H1 (cell line): ENCODE measurements at regions not wholly inside any gene's neighbourhood (a gene's known extent, or its start where the extent isn't known, plus 50 kb on each side); places are given as distances from the start of the nearest gene placed in this dataset.

Experiments
- CTCF ChIA-PET: fragments of 300-600 bp; sonication (Branson Sonifier 250); formaldehyde crosslinking; loops from one replicate; lab custom pipeline; 2021; ENCODE audit not compliant: partially characterized antibody; lab: Charles Lee
- POLR2A ChIA-PET: fragments of 300-600 bp; sonication (Branson Sonifier 250); formaldehyde crosslinking; loops from one replicate; lab custom pipeline; 2021; ENCODE audit warnings: inconsistent platforms; ENCODE audit not compliant: partially characterized antibody; lab: Charles Lee
- DNase-seq, 2 experiments: peaks; one replicate each; pipeline versions ENCODE4 v3.0.0 to v3.0.0-alpha.2; 2010 to 2022; ENCODE audit warnings: low spot score in 2 of 2, low read depth in 1 of 2, mixed read lengths in 1 of 2
- FAIRE-seq: peaks from 2 replicates; lab custom pipeline; 2011; peaks lifted over from hg19 to GRCh38; lab: Jason Lieb, UNC
- H2AFZ ChIP-seq: 2 replicates; pipeline ENCODE4 v1.8.1; 2012; ENCODE audit warnings: low read length, inconsistent platforms
- H2AK5ac ChIP-seq: 2 replicates; pipeline ENCODE4 v1.6.1; 2013; ENCODE audit warnings: low read depth, low read length
- H2BK120ac ChIP-seq: replicated peaks from 2 replicates; pipeline ENCODE3; 2013; ENCODE audit warnings: low read depth, low read length, inconsistent platforms
- H2BK12ac ChIP-seq: 2 replicates; pipeline ENCODE4 v1.6.1; 2013; ENCODE audit warnings: low read depth, low read length
- H2BK15ac ChIP-seq: 2 replicates; pipeline ENCODE4 v1.6.1; 2013; ENCODE audit warnings: low read length
- H2BK20ac ChIP-seq: 2 replicates; pipeline ENCODE4 v1.6.1; 2013; ENCODE audit warnings: low read length
- H2BK5ac ChIP-seq: 2 replicates; pipeline ENCODE4 v1.6.1; 2013; ENCODE audit warnings: low read depth, low read length
- H3K14ac ChIP-seq: 2 replicates; pipeline ENCODE4 v1.6.1; 2013; ENCODE audit warnings: inconsistent platforms; ENCODE audit not compliant: insufficient read length
- H3K18ac ChIP-seq: 2 replicates; pipeline ENCODE4 v1.6.1; 2013; ENCODE audit warnings: low read length; ENCODE audit errors: extremely low read depth
- H3K23ac ChIP-seq: 2 replicates; pipeline ENCODE4 v1.6.1; 2013; ENCODE audit warnings: inconsistent platforms; ENCODE audit not compliant: insufficient read length
- H3K23me2 ChIP-seq: 2 replicates; pipeline ENCODE4 v1.6.1; 2013; ENCODE audit warnings: low read depth, low read length
- H3K27ac ChIP-seq: 2 replicates; pipeline ENCODE4 v1.6.1; 2011; ENCODE audit warnings: low read depth, low read length, inconsistent platforms
- H3K27me3 ChIP-seq, 4 experiments: replicated peaks in 1 of 4; 1 replicate in 1 of 4; 2 replicates in 3 of 4; pipeline versions ENCODE4 v1.6.1 to v1.8.1; 2011 to 2013; ENCODE audit warnings: low read length in 3 of 4, mild to moderate bottlenecking in 3 of 4, inconsistent platforms in 2 of 4, mixed read lengths in 2 of 4, moderate library complexity in 1 of 4; ENCODE audit not compliant: control insufficient read depth in 3 of 4, insufficient read depth in 3 of 4; ENCODE audit errors: extremely low read depth in 1 of 4
- H3K36me3 ChIP-seq, 4 experiments: 2 replicates each; pipeline versions ENCODE4 v1.6.1 to v1.8.1; 2011 to 2013; ENCODE audit warnings: mild to moderate bottlenecking in 4 of 4, low read length in 3 of 4, moderate library complexity in 2 of 4, control low read depth in 1 of 4, inconsistent platforms in 1 of 4; ENCODE audit not compliant: insufficient read depth in 4 of 4, control insufficient read depth in 2 of 4
- H3K4ac ChIP-seq: replicated peaks from 2 replicates; pipeline ENCODE3; 2013; ENCODE audit warnings: low read length, low read depth, mixed read lengths, inconsistent platforms; ENCODE audit not compliant: insufficient read length
- H3K4me1 ChIP-seq, 4 experiments: replicated peaks in 1 of 4; 1 replicate in 1 of 4; 2 replicates in 3 of 4; pipeline versions ENCODE4 v1.6.1 to v1.8.1; 2011 to 2013; ENCODE audit warnings: low read length in 3 of 4, inconsistent platforms in 2 of 4, mixed read lengths in 1 of 4; ENCODE audit not compliant: insufficient read depth in 4 of 4, control insufficient read depth in 3 of 4
- H3K4me2 ChIP-seq, 2 experiments: 2 replicates each; pipeline versions ENCODE4 v1.6.1 to v1.8.1; 2011 to 2013; ENCODE audit warnings: low read depth in 2 of 2, low read length in 2 of 2, control low read depth in 1 of 2, inconsistent platforms in 1 of 2, mild to moderate bottlenecking in 1 of 2; ENCODE audit not compliant: insufficient read depth in 1 of 2
- H3K4me3 ChIP-seq, 4 experiments: fragments of 200-600, 300-600 bp in 1 of 4; sonication (generic), shearing (Covaris generic), sonication (Bioruptor Twin) in 1 of 4; 2 replicates each; pipeline versions ENCODE4 v1.5.1 to v1.8.1; 2011 to 2016; ENCODE audit warnings: low read length in 4 of 4, low read depth in 3 of 4, control low read depth in 2 of 4, inconsistent platforms in 2 of 4, mild to moderate bottlenecking in 2 of 4, mixed read lengths in 1 of 4, moderate library complexity in 1 of 4; ENCODE audit not compliant: insufficient read depth in 2 of 4; ENCODE audit errors: extremely low read depth in 1 of 4
- H3K56ac ChIP-seq: replicated peaks from 2 replicates; pipeline ENCODE3; 2013; ENCODE audit warnings: low read depth, mild to moderate bottlenecking, mixed read lengths, low read length, inconsistent platforms; ENCODE audit not compliant: insufficient read length
- H3K79me1 ChIP-seq: 2 replicates; pipeline ENCODE4 v1.6.1; 2013; ENCODE audit warnings: low read depth, low read length, control low read depth
- H3K79me2 ChIP-seq, 2 experiments: 2 replicates each; pipeline versions ENCODE4 v1.6.1 to v1.8.1; 2012 to 2013; ENCODE audit warnings: low read length in 2 of 2, mild to moderate bottlenecking in 2 of 2, inconsistent platforms in 1 of 2; ENCODE audit not compliant: insufficient read depth in 2 of 2, control insufficient read depth in 1 of 2
- H3K9ac ChIP-seq, 4 experiments: replicated peaks in 1 of 4; 1 replicate in 1 of 4; 2 replicates in 3 of 4; pipeline versions ENCODE4 v1.6.1 to v1.8.1; 2011 to 2013; ENCODE audit warnings: low read depth in 3 of 4, low read length in 3 of 4, control low read depth in 2 of 4, mild to moderate bottlenecking in 2 of 4, moderate library complexity in 2 of 4, inconsistent platforms in 1 of 4; ENCODE audit errors: extremely low read depth in 1 of 4
- H3K9me3 ChIP-seq, 2 experiments: 2 replicates each; pipeline versions ENCODE4 v1.6.1 to v1.8.1; 2012 to 2013; ENCODE audit warnings: mild to moderate bottlenecking in 2 of 2, moderate library complexity in 2 of 2, control low read depth in 1 of 2, inconsistent platforms in 1 of 2, low read depth in 1 of 2, low read length in 1 of 2, mixed read lengths in 1 of 2; ENCODE audit not compliant: insufficient read depth in 2 of 2
- H4K20me1 ChIP-seq, 2 experiments: replicated peaks in 1 of 2; 2 replicates each; pipeline versions ENCODE3 to v1.8.1; 2011 to 2013; ENCODE audit warnings: inconsistent platforms in 2 of 2, low read length in 2 of 2, mild to moderate bottlenecking in 1 of 2; ENCODE audit not compliant: insufficient read depth in 2 of 2, control insufficient read depth in 1 of 2
- H4K5ac ChIP-seq: 2 replicates; pipeline ENCODE4 v1.6.1; 2013; ENCODE audit warnings: low read length, low read depth, mixed read lengths, inconsistent platforms; ENCODE audit not compliant: insufficient read length
- H4K8ac ChIP-seq: 2 replicates; pipeline ENCODE4 v1.8.0; 2013; ENCODE audit warnings: mild to moderate bottlenecking, moderate library complexity, low read length, inconsistent platforms; ENCODE audit not compliant: insufficient read depth; ENCODE audit errors: extremely low read depth
- H4K91ac ChIP-seq: replicated peaks from 2 replicates; pipeline ENCODE3; 2013; ENCODE audit warnings: low read length, mixed read lengths, inconsistent platforms; ENCODE audit not compliant: insufficient read length
- ASH2L ChIP-seq: fragments of 200-600, 300-600 bp; sonication (generic); IDR thresholded peaks from one replicate; pipeline ENCODE4 v1.7.1; 2017; ENCODE audit warnings: low read length
- BRCA1 ChIP-seq: IDR thresholded peaks from 2 replicates; pipeline ENCODE4 v1.6.1; 2012; ENCODE audit warnings: low read depth, low read length, improper control_type of control experiment
- CBX5 ChIP-seq: fragments of 300-800, 300-1000 bp; sonication (generic); IDR thresholded peaks from 2 replicates; pipeline ENCODE4 v1.7.1; 2016; ENCODE audit warnings: antibody characterized with exemption, low read length, low read depth
- CTBP2 ChIP-seq: IDR thresholded peaks from 2 replicates; pipeline ENCODE4 v1.7.0; 2011; ENCODE audit warnings: borderline replicate concordance, mild to moderate bottlenecking, moderate library complexity, mixed read lengths, low read length; ENCODE audit not compliant: insufficient read depth, insufficient read length
- E2F6 ChIP-seq: IDR thresholded peaks from 2 replicates; pipeline ENCODE4 v1.6.1; 2012; ENCODE audit warnings: inconsistent platforms
- EZH2 ChIP-seq: fragments of 200-600 bp; sonication (generic); IDR thresholded peaks from 2 replicates; pipeline ENCODE4 v1.7.1; 2012; ENCODE audit warnings: low read depth, mild to moderate bottlenecking, moderate library complexity, low read length, inconsistent platforms; ENCODE audit not compliant: severe bottlenecking
- KDM4A ChIP-seq: IDR thresholded peaks from one replicate; pipeline ENCODE4 v1.7.1; 2012; ENCODE audit warnings: low read depth, mild to moderate bottlenecking, moderate library complexity, low read length, inconsistent platforms; ENCODE audit not compliant: severe bottlenecking
- PHF8 ChIP-seq: fragments of 200-600 bp; sonication (generic); conservative IDR thresholded peaks from 2 replicates; pipeline ENCODE4 v1.7.1; 2012; ENCODE audit warnings: low read depth, mild to moderate bottlenecking, inconsistent platforms, low read length, moderate library complexity
- POLR2AphosphoS5 ChIP-seq: IDR thresholded peaks from 2 replicates; pipeline ENCODE4 v1.6.1; 2011; ENCODE audit warnings: low read depth, low read length
- RFX5 ChIP-seq: IDR thresholded peaks from 2 replicates; pipeline ENCODE4 v1.6.1; 2011; ENCODE audit warnings: low read depth, low read length, improper control_type of control experiment, borderline replicate concordance
- SIRT6 ChIP-seq: IDR thresholded peaks from one replicate; pipeline ENCODE4 v1.7.1; 2012; ENCODE audit warnings: low read length, inconsistent platforms
- SIX5 ChIP-seq: IDR thresholded peaks from 2 replicates; pipeline ENCODE4 v1.6.1; 2011; ENCODE audit warnings: mild to moderate bottlenecking, low read depth, low read length
- SRF ChIP-seq: IDR thresholded peaks from 2 replicates; pipeline ENCODE4 v1.6.1; 2011; ENCODE audit warnings: mild to moderate bottlenecking, low read depth, low read length, moderate library complexity
- TAF7 ChIP-seq: optimal IDR thresholded peaks from 2 replicates; pipeline ENCODE3; 2011; ENCODE audit warnings: low read depth, mild to moderate bottlenecking, inconsistent platforms, low read length, moderate library complexity, borderline replicate concordance
- TEAD4 ChIP-seq: IDR thresholded peaks from 2 replicates; pipeline ENCODE4 v1.6.1; 2012; ENCODE audit warnings: low read depth, low read length, inconsistent platforms, mixed read lengths
- YY1 ChIP-seq: IDR thresholded peaks from 2 replicates; pipeline ENCODE4 v1.6.1; 2011; ENCODE audit warnings: low read depth, mild to moderate bottlenecking, low read length
- WGBS, 2 experiments: shearing (Covaris generic) in 1 of 2; methylation state at CpG; one replicate each; pipeline versions ENCODE4 v1.1.6 to v1.1.7; 2013 to 2015; ENCODE audit warnings: low lambda C conversion rate in 2 of 2, mixed read lengths in 2 of 2, inconsistent platforms in 1 of 2, low coverage in 1 of 2, missing lambda C conversion rate in 1 of 2; ENCODE audit not compliant: insufficient replicate concordance in 2 of 2, insufficient coverage in 1 of 2, insufficient read length in 1 of 2; ENCODE audit errors: extremely low coverage in 1 of 2, missing lambda C conversion rate in 1 of 2; 5-methylcytosine and 5-hydroxymethylcytosine counted together

DNA sequence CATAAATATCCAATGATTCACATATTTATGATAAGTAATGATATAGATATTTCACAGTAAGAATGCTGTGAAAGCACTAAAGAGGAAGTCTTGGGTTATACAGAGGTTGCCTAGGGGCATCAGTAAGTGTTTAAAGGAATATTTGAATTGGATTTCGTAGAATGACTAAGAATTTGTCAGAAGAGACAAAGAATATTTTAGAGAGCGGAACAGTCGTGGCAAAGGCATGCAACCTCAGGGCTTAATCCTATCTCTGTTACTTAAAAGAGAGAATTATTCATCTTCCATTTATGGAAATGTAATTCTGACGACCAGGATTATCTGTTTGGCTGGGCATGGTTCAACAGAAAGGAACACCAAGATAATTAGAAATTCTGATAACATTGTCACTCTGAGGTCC lies 171.9 kb upstream of the NR5A2 start:
- Histone ChIP-seq H2BK15ac (no peak overlapping the region), H3K27ac (no peak overlapping the region), H3K23me2 (no peaks in the 10 kb centered on the region), H3K4me2 (no peak overlapping the region), H2AK5ac (no peak overlapping the region), H2AFZ (no peak overlapping the region), H4K91ac (no peak overlapping the region), H3K4ac (no peak overlapping the region), H3K9me3 (no peaks in the 10 kb centered on the region), H2BK120ac (no peak overlapping the region), H3K9ac (no peak overlapping the region), H4K5ac (no peak overlapping the region), H4K8ac (no peak overlapping the region), H2BK12ac (no peak overlapping the region), H3K27me3 (no peaks in the 10 kb centered on the region), H3K56ac (no peak overlapping the region), H2BK20ac (no peak overlapping the region), H3K4me1 (peaks cover 0 to 4% (median 1%) of the 10 kb centered on the region in 4 experiments; a peak in 1 of 7 replicates), H4K20me1 (no peaks in the 10 kb centered on the region), H3K79me2 (no peaks in the 10 kb centered on the region), H3K14ac (no peak overlapping the region), H3K18ac (no peak overlapping the region), H3K36me3 (no peaks in the 10 kb centered on the region; a peak in 1 of 8 replicates), H3K79me1 (no peaks in the 10 kb centered on the region), H3K23ac (no peak overlapping the region), H2BK5ac (no peak overlapping the region), H3K4me3 (no peak overlapping the region)
- POLR2A ChIA-PET = no interaction called here
- DNase-seq (no peak), FAIRE-seq (no peak)
- WGBS, 2 experiments = 83% methylated on average over 4 of the region's 4 CpGs; no CpG with 5 or more reads in 1 of the 2 experiments
- CTCF ChIA-PET = no interaction called here
- no peak for TF ChIP-seq E2F6
- TF ChIP-seq TAF7 = no peak
- no peak for TF ChIP-seq TEAD4
- no peak for TF ChIP-seq SRF
- TF ChIP-seq EZH2 = no peak
- no peak for TF ChIP-seq PHF8
- no peak for TF ChIP-seq CTBP2
- TF ChIP-seq KDM4A = no peak
- TF ChIP-seq RFX5 = no peak
- no peak for TF ChIP-seq ASH2L
- TF ChIP-seq SIRT6 = no peak
- no peak for TF ChIP-seq SIX5
- TF ChIP-seq BRCA1 = no peak
- TF ChIP-seq CBX5 = no peak
- no peak for TF ChIP-seq YY1
- TF ChIP-seq POLR2AphosphoS5 = no peak
